Activated CD8-positive, alpha-beta memory T cell treated with anti-CD3 and anti-CD28 coated beads for 24 hours (primary cell): ENCODE measurements at regions not wholly inside any gene's neighbourhood (a gene's known extent, or its start where the extent isn't known, plus 50 kb on each side); places are given as distances from the start of the nearest gene placed in this dataset.
"Not testable (repeated sequence)": the region's sequence is repeated elsewhere in the genome, so short reads cannot be mapped to it uniquely, and the experiment has no call there.

Experiments
- DNase-seq: peaks from one replicate; pipeline ENCODE4 v3.0.0-alpha.2; 2020

- DNase-seq, result no peak
These were observed 134.4 kb downstream of the SMIM20 start for GRCh38 chr4:26048378-26048882.

- DNase-seq, result no peak
These were observed 134.9 kb downstream of the SMIM20 start for GRCh38 chr4:26048950-26049349.

- DNase-seq, result no peak
These were observed 135.4 kb downstream of the SMIM20 start for GRCh38 chr4:26049447-26049846.

- DNase-seq, result no peak
These were observed 136.2 kb downstream of the SMIM20 start for GRCh38 chr4:26050212-26050643.

- DNase-seq, result no peak
These were observed 136.7 kb downstream of the SMIM20 start for GRCh38 chr4:26050671-26051070.

- no peak for DNase-seq
These were observed 137.2 kb downstream of the SMIM20 start for GRCh38 chr4:26051240-26051639.

GRCh38 chr4:26052663-26053541 is 138.9 kb downstream of the SMIM20 start:
- no peak for DNase-seq

GRCh38 chr4:26053761-26054160 is 139.7 kb downstream of the SMIM20 start:
- DNase-seq, result no peak

GRCh38 chr4:26055855-26056254 is 141.8 kb downstream of the SMIM20 start:
- no peak for DNase-seq

GRCh38 chr4:26056406-26056805 is 142.4 kb downstream of the SMIM20 start:
- no peak for DNase-seq

GRCh38 chr4:26057839-26058238 is 143.8 kb downstream of the SMIM20 start:
- not testable (repeated sequence) for DNase-seq

GRCh38 chr4:26058537-26058936 is 144.5 kb downstream of the SMIM20 start:
- DNase-seq, result peak; percentile 68

GRCh38 chr4:26059391-26060154 is 145.6 kb downstream of the SMIM20 start:
- DNase-seq, result no peak

GRCh38 chr4:26060286-26060685 is 146.3 kb downstream of the SMIM20 start:
- DNase-seq, result no peak

- no peak for DNase-seq
These were observed 147.4 kb downstream of the SMIM20 start for GRCh38 chr4:26061248-26061986.

GRCh38 chr4:26062215-26062614 is 148.2 kb downstream of the SMIM20 start:
- DNase-seq, result no peak

GRCh38 chr4:26064009-26064408 is 150.0 kb downstream of the SMIM20 start:
- not testable (repeated sequence) for DNase-seq

- no peak for DNase-seq
These were observed 151.8 kb downstream of the SMIM20 start for GRCh38 chr4:26065833-26066232.

GRCh38 chr4:26067035-26067434 is 153.0 kb downstream of the SMIM20 start:
- no peak for DNase-seq

- DNase-seq, result no peak
These were observed 155.2 kb downstream of the SMIM20 start for GRCh38 chr4:26069218-26069617.

- DNase-seq, result no peak
These were observed 157.7 kb downstream of the SMIM20 start for GRCh38 chr4:26071688-26072087.

- peak; percentile 62 for DNase-seq
These were observed 160.0 kb downstream of the SMIM20 start for GRCh38 chr4:26073886-26074560.
